A549 (cell line): ENCODE measurements at regions not wholly inside any gene's neighbourhood (a gene's known extent, or its start where the extent isn't known, plus 50 kb on each side); places are given as distances from the start of the nearest gene placed in this dataset.

Experiments
- ATAC-seq, 2 experiments: fragments of 200-7000 bp in 1 of 2; fragments of >200 bp in 1 of 2; cut with Nextera tagmentation in 1 of 2; cut with Tn5 transposase in 1 of 2; 3 replicates each; pipeline versions ENCODE4 v1.8.0 to v1.9.1; 2018 to 2020; ENCODE audit warnings: mild to moderate bottlenecking in 1 of 2, moderate library complexity in 1 of 2
- CTCF ChIA-PET: fragments of 300-600 bp; sonication (Branson Sonifier 250); formaldehyde crosslinking; extraction: SDS; loops from one replicate; lab custom pipeline; 2021; ENCODE audit warnings: antibody characterized with exemption, inconsistent platforms; lab: Yijun Ruan, JAX
- POLR2A ChIA-PET: fragments of 350-600 bp; formaldehyde crosslinking; extraction: SDS; loops from one replicate; lab custom pipeline; 2021; ENCODE audit warnings: antibody characterized with exemption, inconsistent platforms; lab: Yijun Ruan, JAX
- DNase-seq, 2 experiments: peaks; one replicate each; pipeline versions ENCODE4 v3.0.0 to v3.0.0-alpha.2; 2011 to 2016; ENCODE audit warnings: low read depth in 1 of 2, low spot score in 1 of 2
- FAIRE-seq: peaks from 2 replicates; lab custom pipeline; 2011; peaks lifted over from hg19 to GRCh38; lab: Jason Lieb, UNC
- H3K27ac ChIP-seq, 2 experiments: fragments of >200 bp; sonication (Bioruptor Twin); formaldehyde crosslinking; 3 replicates each; pipeline ENCODE4 v1.5.1; 2016 to 2017
- H3K4me1 ChIP-seq: fragments of >200 bp; sonication (Bioruptor Twin); formaldehyde crosslinking; 3 replicates; pipeline ENCODE4 v1.6.1; 2016
- H3K4me2 ChIP-seq: fragments of >200 bp; sonication (Bioruptor Twin); formaldehyde crosslinking; 3 replicates; pipeline ENCODE4 v1.6.1; 2016
- H3K4me3 ChIP-seq: fragments of >200 bp; sonication (Bioruptor Twin); formaldehyde crosslinking; 3 replicates; pipeline ENCODE4 v1.5.1; 2016
- H3K9me3 ChIP-seq: fragments of >200 bp; sonication (Bioruptor Twin); formaldehyde crosslinking; 3 replicates; pipeline ENCODE4 v1.6.1; 2016
- BCL3 ChIP-seq: fragments of >200 bp; sonication (Bioruptor Twin); formaldehyde crosslinking; IDR thresholded peaks from 3 replicates; pipeline ENCODE4 v1.6.1; 2016
- CBX2 ChIP-seq: fragments of 200-600 bp; sonication (generic); IDR thresholded peaks from 2 replicates; pipeline ENCODE4 v1.6.1; 2016; ENCODE audit warnings: low read depth, mild to moderate bottlenecking, borderline replicate concordance
- CEBPB ChIP-seq, 2 experiments: fragments of >200 bp in 1 of 2; sonication (Bioruptor Twin) in 1 of 2; formaldehyde crosslinking in 1 of 2; IDR thresholded peaks; 2 replicates each; pipeline ENCODE4 v1.6.1; 2012 to 2016
- CHD4 ChIP-seq: fragments of 200-600 bp; sonication (generic); IDR thresholded peaks from 2 replicates; pipeline ENCODE4 v1.6.1; 2016; ENCODE audit warnings: antibody characterized with exemption, mild to moderate bottlenecking, borderline replicate concordance
- CTCF ChIP-seq: fragments of >200 bp; sonication (Bioruptor Twin); formaldehyde crosslinking; IDR thresholded peaks from 3 replicates; pipeline ENCODE4 v1.5.1; 2016
- E2F6 ChIP-seq: IDR thresholded peaks from 2 replicates; pipeline ENCODE4 v1.6.1; 2012; ENCODE audit warnings: low read depth, borderline replicate concordance
- GATA3 ChIP-seq: IDR thresholded peaks from 2 replicates; pipeline ENCODE4 v1.6.1; 2012; ENCODE audit warnings: borderline replicate concordance
- KDM1A ChIP-seq: fragments of 200-600 bp; sonication (generic); IDR thresholded peaks from 2 replicates; pipeline ENCODE4 v1.6.1; 2016; ENCODE audit warnings: low read depth, mild to moderate bottlenecking
- MAFK ChIP-seq: fragments of 450-650 bp; IDR thresholded peaks from 2 replicates; pipeline ENCODE4 v1.6.1; 2014; ENCODE audit not compliant: partially characterized antibody
- MAZ ChIP-seq: fragments of 150-350 bp; IDR thresholded peaks from 2 replicates; pipeline ENCODE4 v1.6.1; 2014; ENCODE audit warnings: antibody characterized with exemption, low read depth, low read length, borderline replicate concordance
- NFE2L2 ChIP-seq: fragments of 150-350 bp; conservative IDR thresholded peaks from 2 replicates; pipeline ENCODE4 v1.6.1; 2014; ENCODE audit warnings: low read length
- NPAS2 ChIP-seq: fragments of 250-450 bp; sonication (Bioruptor Pico); IDR thresholded peaks from 2 replicates; pipeline ENCODE4 v1.8.0; 2022; ENCODE audit warnings: mild to moderate bottlenecking, moderate library complexity, borderline replicate concordance
- POLR2AphosphoS2 ChIP-seq: conservative IDR thresholded peaks from 2 replicates; pipeline ENCODE4 v1.6.1; 2012; ENCODE audit warnings: low read length, improper control_type of control experiment, inconsistent platforms
- RAD21 ChIP-seq, 2 experiments: fragments of >200 bp in 1 of 2; sonication (Bioruptor Twin) in 1 of 2; formaldehyde crosslinking in 1 of 2; IDR thresholded peaks in 1 of 2; conservative IDR thresholded peaks in 1 of 2; 2 replicates in 1 of 2; 3 replicates in 1 of 2; pipeline ENCODE4 v1.6.1; 2012 to 2018; ENCODE audit warnings: inconsistent platforms in 1 of 2
- RFX5 ChIP-seq: fragments of 450-650 bp; IDR thresholded peaks from 2 replicates; pipeline ENCODE4 v1.7.1; 2014; ENCODE audit warnings: antibody characterized with exemption, mild to moderate bottlenecking, moderate library complexity
- SMC3 ChIP-seq: fragments of >200 bp; sonication (Bioruptor Twin); formaldehyde crosslinking; IDR thresholded peaks from 3 replicates; pipeline ENCODE4 v1.6.1; 2018; ENCODE audit warnings: inconsistent platforms
- TFCP2L1 ChIP-seq: fragments of 250-450 bp; sonication (Bioruptor Pico); IDR thresholded peaks from 2 replicates; pipeline ENCODE4 v1.5.0; 2021; ENCODE audit warnings: mild to moderate bottlenecking
- TP53 ChIP-seq: fragments of 250-450 bp; sonication (Bioruptor Pico); IDR thresholded peaks from 2 replicates; pipeline ENCODE4 v1.5.0; 2021; ENCODE audit warnings: mild to moderate bottlenecking, moderate library complexity
- USF2 ChIP-seq: fragments of 450-650 bp; IDR thresholded peaks from 2 replicates; pipeline ENCODE4 v1.6.1; 2014; ENCODE audit warnings: antibody characterized with exemption
- ZFP36 ChIP-seq: fragments of 450-650 bp; IDR thresholded peaks from 2 replicates; pipeline ENCODE4 v1.6.1; 2014; ENCODE audit warnings: borderline replicate concordance; ENCODE audit not compliant: partially characterized antibody
- ZSCAN20 ChIP-seq: fragments of 250-450 bp; sonication (Bioruptor Pico); IDR thresholded peaks from 2 replicates; pipeline ENCODE4 v1.8.0; 2022; ENCODE audit warnings: mild to moderate bottlenecking, moderate library complexity
- WGBS: methylation state at CpG from one replicate; pipeline ENCODE4 v1.1.6; 2017; ENCODE audit errors: missing lambda C conversion rate; 5-methylcytosine and 5-hydroxymethylcytosine counted together

- no peak for FAIRE-seq
- H3K4me2 ChIP-seq: no peak overlapping the region
Observed at GRCh38 chr17:73942703-73943415, 260.6 kb upstream of the RPL38 start.

GRCh38 chr17:73943416-73944110 lies 259.9 kb upstream of the RPL38 start:
- WGBS: 49% methylated on average over 6 of the region's 7 CpGs
- Histone ChIP-seq H3K27ac (no peak overlapping the region), H3K4me3 (no peak overlapping the region), H3K9me3 (no peaks in the 10 kb centered on the region), H3K4me2 (no peak overlapping the region), H3K4me1 (no peaks in the 10 kb centered on the region)
- FAIRE-seq: no peak
- TF ChIP-seq CEBPB (IDR thresholded peaks at IDR 0.05) (no peak), USF2 (no peak), GATA3 (no peak), CTCF (no peak), E2F6 (no peak), TFCP2L1 (CRISPR knock-in tag) (no peak), NPAS2 (CRISPR knock-in tag) (no peak), RFX5 (no peak)
- POLR2A ChIA-PET: no interaction called here
- ATAC-seq: no peak
- DNase-seq: no peak
- CTCF ChIA-PET: interaction anchor here (0.6 to 1.2 kb wide), 3 partner anchors 8 to 115 kb away, joined by 3 read pairs; no protein-coding TSS in a partner anchor

More at GRCh38 chr17:73942703-73943415, 260.6 kb upstream of the RPL38 start:
- DNase-seq: no peak
- no peak overlapping the region for H3K4me3 ChIP-seq
- WGBS: 73% methylated on average over 7 of the region's 7 CpGs
- no peaks in the 10 kb centered on the region for H3K4me1 ChIP-seq
- POLR2A ChIA-PET: no interaction called here
- no peak for ATAC-seq
- H3K27ac ChIP-seq: no peak overlapping the region
- H3K9me3 ChIP-seq: no peaks in the 10 kb centered on the region
- CTCF ChIA-PET: interaction anchor here (0.6 to 1.2 kb wide), 3 partner anchors 9 to 115 kb away, joined by 3 read pairs; no protein-coding TSS in a partner anchor
- TF ChIP-seq CBX2: no peak
- TF ChIP-seq SMC3: no peak
- TF ChIP-seq MAFK: no peak
- no peak for TF ChIP-seq ZFP36
- TF ChIP-seq RFX5: no peak
- no peak for TF ChIP-seq MAZ
- no peak for TF ChIP-seq BCL3
- no peak for TF ChIP-seq NFE2L2
- no peak for TF ChIP-seq ZSCAN20 (CRISPR knock-in tag)
- TF ChIP-seq POLR2AphosphoS2: no peak
- no peak for TF ChIP-seq RAD21 (conservative IDR thresholded peaks at IDR 0.05 in 1 of 2, IDR thresholded peaks at IDR 0.05 in 1 of 2)
- no peak for TF ChIP-seq CHD4
- no peak for TF ChIP-seq TP53 (CRISPR knock-in tag)
- TF ChIP-seq KDM1A: no peak
